Tibial nerve (tissue), 4 donors: ENCODE measurements at regions not wholly inside any gene's neighbourhood (a gene's known extent, or its start where the extent isn't known, plus 50 kb on each side); places are given as distances from the start of the nearest gene placed in this dataset.

ENCODE experiments used
- DNase-seq, 2 donors: peaks; one replicate each; pipeline ENCODE4 v3.0.0-alpha.2; 2019; ENCODE audit warnings: low spot score in 2 of 2
- H3K27ac ChIP-seq, 4 donors: fragments of 200-600 bp; sonication (generic) in 3 of 4; one replicate each; pipeline ENCODE4 v1.5.1; 2017 to 2019; ENCODE audit warnings: mild to moderate bottlenecking in 1 of 4
- H3K27me3 ChIP-seq, 2 donors: fragments of 200-600 bp; sonication (generic) in 1 of 2; one replicate each; pipeline versions ENCODE4 v1.5.1 to v1.6.0; 2017 to 2019
- H3K36me3 ChIP-seq, 3 donors: fragments of 200-600 bp; sonication (generic); one replicate each; pipeline ENCODE4 v1.5.1; 2018 to 2019
- H3K4me1 ChIP-seq, 4 donors: fragments of 200-600 bp; sonication (generic) in 3 of 4; one replicate each; pipeline ENCODE4 v1.5.1; 2017 to 2019
- H3K4me3 ChIP-seq, 4 donors: fragments of 200-600 bp; sonication (generic) in 3 of 4; one replicate each; pipeline ENCODE4 v1.5.1; 2017 to 2019; ENCODE audit warnings: mild to moderate bottlenecking in 1 of 4, moderate library complexity in 1 of 4
- H3K9me3 ChIP-seq, 4 donors: fragments of 200-600 bp; sonication (generic) in 3 of 4; one replicate each; pipeline ENCODE4 v1.5.1; 2017 to 2019
- EP300 ChIP-seq, 2 donors: sonication (generic); formaldehyde crosslinking; IDR thresholded peaks; one replicate each; pipeline ENCODE4 v1.6.1; 2017; ENCODE audit warnings: antibody characterized with exemption in 2 of 2, mild to moderate bottlenecking in 1 of 2
- POLR2A ChIP-seq, 2 donors: fragments of 450-650 bp; IDR thresholded peaks; one replicate each; pipeline ENCODE4 v1.6.1; 2017; ENCODE audit warnings: antibody characterized with exemption in 2 of 2, mild to moderate bottlenecking in 2 of 2, moderate library complexity in 2 of 2
- WGBS, 2 donors: methylation state at CpG; one replicate each; pipeline ENCODE4 v1.1.5; 2018; 5-methylcytosine and 5-hydroxymethylcytosine counted together
- TF ChIP-seq, protein P1 (sequence below), 5 experiments: fragments of 200-600 bp in 3 of 5; fragments of 450-650 bp in 2 of 5; sonication (generic) in 3 of 5; IDR thresholded peaks; one replicate each; pipeline ENCODE4 v1.5.1; 2016 to 2019; ENCODE audit warnings: antibody characterized with exemption in 5 of 5, mild to moderate bottlenecking in 3 of 5, moderate library complexity in 2 of 5

DNA sequence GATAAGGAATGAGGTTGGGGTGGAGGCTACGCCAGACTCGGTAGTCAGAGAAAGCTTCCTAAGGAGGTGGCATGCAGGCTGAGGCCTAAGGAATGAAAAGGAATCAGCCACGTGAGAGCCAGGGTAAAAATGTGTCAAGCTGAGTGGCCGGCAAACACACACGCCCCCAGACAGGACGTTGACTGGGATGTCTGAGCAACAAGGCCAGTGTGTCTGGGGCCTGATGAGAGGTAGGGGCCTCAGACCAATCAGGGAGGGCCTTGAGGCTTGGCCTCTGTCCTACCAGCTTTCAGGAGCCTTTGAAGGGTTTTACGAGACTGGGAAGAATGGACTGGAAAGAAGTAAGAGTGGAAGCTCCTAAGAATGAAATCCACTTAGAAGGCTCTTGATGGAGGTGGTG, 61.0 kb upstream of the PHACTR2 start:
- no peaks in the 10 kb centered on the region for H3K36me3 ChIP-seq
- no peak overlapping the region for H3K27ac ChIP-seq
- 60 to 68% methylated on average over 7 of the region's 7 CpGs for WGBS, 2 donors

DNA sequence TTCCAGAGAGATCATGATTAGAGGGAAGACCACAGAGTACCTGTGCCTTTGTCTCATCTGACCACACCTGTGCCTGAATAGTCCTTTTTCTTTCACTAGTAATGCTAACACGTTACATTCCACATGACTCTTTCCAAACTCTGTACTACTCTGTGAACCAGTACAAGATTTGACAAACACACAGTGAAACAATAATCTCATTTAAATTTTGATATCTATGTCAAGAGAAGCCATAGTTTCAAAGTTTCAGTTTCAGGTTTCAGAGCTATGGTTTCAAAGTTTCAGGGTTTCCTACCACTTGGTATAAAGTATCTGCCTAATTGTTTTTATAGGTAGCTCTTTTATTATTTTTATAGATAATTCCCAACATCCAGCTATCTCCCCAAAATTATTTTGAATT, 62.0 kb upstream of the PHACTR2 start:
- H3K27ac ChIP-seq, result no peak overlapping the region
- no peaks in the 10 kb centered on the region for H3K36me3 ChIP-seq
- 81 to 96% methylated on average over 1 of the region's 1 CpG for WGBS, 2 donors
- TF ChIP-seq POLR2A (IDR thresholded peaks at IDR 0.05), result no peak
- TF ChIP-seq, protein P1, sequence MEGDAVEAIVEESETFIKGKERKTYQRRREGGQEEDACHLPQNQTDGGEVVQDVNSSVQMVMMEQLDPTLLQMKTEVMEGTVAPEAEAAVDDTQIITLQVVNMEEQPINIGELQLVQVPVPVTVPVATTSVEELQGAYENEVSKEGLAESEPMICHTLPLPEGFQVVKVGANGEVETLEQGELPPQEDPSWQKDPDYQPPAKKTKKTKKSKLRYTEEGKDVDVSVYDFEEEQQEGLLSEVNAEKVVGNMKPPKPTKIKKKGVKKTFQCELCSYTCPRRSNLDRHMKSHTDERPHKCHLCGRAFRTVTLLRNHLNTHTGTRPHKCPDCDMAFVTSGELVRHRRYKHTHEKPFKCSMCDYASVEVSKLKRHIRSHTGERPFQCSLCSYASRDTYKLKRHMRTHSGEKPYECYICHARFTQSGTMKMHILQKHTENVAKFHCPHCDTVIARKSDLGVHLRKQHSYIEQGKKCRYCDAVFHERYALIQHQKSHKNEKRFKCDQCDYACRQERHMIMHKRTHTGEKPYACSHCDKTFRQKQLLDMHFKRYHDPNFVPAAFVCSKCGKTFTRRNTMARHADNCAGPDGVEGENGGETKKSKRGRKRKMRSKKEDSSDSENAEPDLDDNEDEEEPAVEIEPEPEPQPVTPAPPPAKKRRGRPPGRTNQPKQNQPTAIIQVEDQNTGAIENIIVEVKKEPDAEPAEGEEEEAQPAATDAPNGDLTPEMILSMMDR (IDR thresholded peaks at IDR 0.05), result no peak
- TF ChIP-seq EP300 (IDR thresholded peaks at IDR 0.05), result no peak
- peaks cover 0 to 11% (median 2%) of the 10 kb centered on the region in 4 donors for H3K4me1 ChIP-seq
- H3K27me3 ChIP-seq, result no peaks in the 10 kb centered on the region
- no peak overlapping the region for H3K4me3 ChIP-seq
- no peaks in the 10 kb centered on the region for H3K9me3 ChIP-seq
- no peak for DNase-seq

More for the DNA sequence above, 61.0 kb upstream of the PHACTR2 start:
- Histone ChIP-seq H3K27me3 (no peaks in the 10 kb centered on the region), H3K4me3 (no peak overlapping the region), H3K4me1 (peaks cover 0 to 12% (median 2%) of the 10 kb centered on the region in 4 donors), H3K9me3 (no peaks in the 10 kb centered on the region)
- no peak for TF ChIP-seq POLR2A (IDR thresholded peaks at IDR 0.05)
- DNase-seq, result no peak

DNA sequence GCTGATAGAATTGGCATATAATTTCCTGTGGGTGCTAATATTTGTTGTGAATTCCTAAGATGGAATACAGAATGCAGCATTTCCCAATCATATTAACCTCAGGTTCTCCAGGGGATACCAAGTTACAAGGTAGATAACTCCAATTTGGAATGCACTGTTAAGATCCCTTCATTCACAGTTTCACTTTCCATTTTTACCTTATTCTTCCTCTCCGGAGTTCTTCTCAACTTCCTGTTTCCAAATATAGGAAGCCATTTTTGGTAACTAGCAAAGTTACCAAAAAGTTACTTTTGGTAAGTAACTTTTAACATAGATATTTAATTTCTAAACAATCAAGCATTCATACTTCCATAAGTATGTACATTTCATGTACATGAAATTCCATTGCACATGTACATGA, 63.5 kb upstream of the PHACTR2 start:
- WGBS, 2 donors, result 49 to 62% methylated on average over 1 of the region's 1 CpG
- Histone ChIP-seq H3K27me3 (no peaks in the 10 kb centered on the region), H3K9me3 (no peaks in the 10 kb centered on the region), H3K4me1 (no peaks in the 10 kb centered on the region), H3K36me3 (no peaks in the 10 kb centered on the region), H3K4me3 (peak overlapping the region in 1 of 4 donors; percentile 7), H3K27ac (no peak overlapping the region)
- DNase-seq, result no peak
- TF ChIP-seq EP300 (IDR thresholded peaks at IDR 0.05) (no peak), POLR2A (IDR thresholded peaks at IDR 0.05) (no peak)
- TF ChIP-seq, protein P1 (IDR thresholded peaks at IDR 0.05), result no peak

DNA sequence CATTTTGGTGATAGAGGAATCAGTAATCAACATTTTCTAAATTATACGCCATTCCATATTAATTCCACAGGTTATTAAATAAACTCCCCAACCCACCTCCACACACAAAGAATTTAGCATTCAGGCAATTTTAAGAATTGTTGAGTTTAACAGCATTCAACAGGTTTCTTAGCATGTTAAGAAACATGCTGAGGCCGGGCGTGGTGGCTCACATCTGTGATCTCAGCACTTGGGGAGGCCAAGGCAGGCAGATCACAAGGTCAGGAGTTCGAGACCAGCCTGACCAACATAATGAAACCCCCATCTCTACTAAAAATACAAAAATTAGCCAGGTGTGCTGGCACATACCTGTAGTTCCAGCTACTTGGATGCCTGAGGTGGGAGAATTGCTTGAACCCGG, 64.0 kb upstream of the PHACTR2 start:
- H3K27me3 ChIP-seq, result no peaks in the 10 kb centered on the region
- H3K4me1 ChIP-seq, result no peaks in the 10 kb centered on the region
- no peaks in the 10 kb centered on the region for H3K9me3 ChIP-seq
- no peaks in the 10 kb centered on the region for H3K36me3 ChIP-seq
- no peak for TF ChIP-seq EP300 (IDR thresholded peaks at IDR 0.05)
- TF ChIP-seq POLR2A (IDR thresholded peaks at IDR 0.05), result no peak
- TF ChIP-seq, protein P1 (IDR thresholded peaks at IDR 0.05), result no peak
- DNase-seq, result no peak
- WGBS, 2 donors, result 97 to 100% methylated on average over 5 of the region's 5 CpGs
- H3K4me3 ChIP-seq, result no peak overlapping the region
- no peak overlapping the region for H3K27ac ChIP-seq

DNA sequence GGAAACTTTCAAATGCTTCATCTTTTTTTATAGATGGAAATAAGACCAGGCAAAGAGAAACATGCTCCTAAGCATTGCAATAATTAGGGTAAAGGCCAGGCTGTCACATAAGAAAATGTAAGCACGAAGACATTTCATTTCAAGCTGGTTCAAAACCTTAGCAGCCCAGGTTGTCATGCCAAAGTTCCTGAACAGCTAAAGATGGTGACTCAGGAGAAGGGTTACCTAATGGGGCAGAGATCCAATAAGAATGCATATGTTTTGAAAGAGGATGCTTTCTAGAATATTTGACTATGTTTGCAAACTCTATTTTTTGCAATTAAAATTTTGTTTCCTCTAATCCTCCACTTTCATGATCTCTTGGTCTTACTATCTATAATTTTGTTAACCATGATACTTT, 65.6 kb upstream of the PHACTR2 start:
- Histone ChIP-seq H3K36me3 (no peaks in the 10 kb centered on the region), H3K27me3 (no peaks in the 10 kb centered on the region), H3K4me3 (no peak overlapping the region), H3K4me1 (peaks cover 0 to 6% (median 0%) of the 10 kb centered on the region in 4 donors), H3K9me3 (no peaks in the 10 kb centered on the region), H3K27ac (no peak overlapping the region)
- 92 to 93% methylated on average over 1 of the region's 1 CpG for WGBS, 2 donors
- TF ChIP-seq POLR2A (IDR thresholded peaks at IDR 0.05) (no peak), EP300 (IDR thresholded peaks at IDR 0.05) (no peak)
- TF ChIP-seq, protein P1 (IDR thresholded peaks at IDR 0.05), result no peak
- no peak for DNase-seq

DNA sequence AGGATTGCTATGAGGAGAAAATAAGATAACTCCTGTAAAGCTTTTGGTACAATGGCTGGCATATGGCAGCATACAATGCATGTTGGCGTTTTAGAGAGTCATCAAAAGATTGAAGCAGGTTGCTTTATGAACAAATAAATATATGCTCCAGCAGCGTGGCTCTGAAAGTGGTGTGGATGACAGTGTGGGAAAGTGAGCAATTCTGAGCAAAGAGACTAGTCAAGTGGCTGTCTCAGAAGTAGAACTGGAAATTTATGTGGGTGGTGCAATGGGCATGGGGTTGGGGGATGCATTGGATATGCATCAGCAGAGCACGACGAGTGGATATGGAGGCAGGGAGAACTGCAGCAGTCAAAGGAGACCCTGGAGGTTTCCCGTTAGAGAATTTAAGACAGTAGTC, 66.2 kb upstream of the PHACTR2 start:
- Histone ChIP-seq H3K27me3 (no peaks in the 10 kb centered on the region), H3K4me3 (no peak overlapping the region), H3K9me3 (no peaks in the 10 kb centered on the region), H3K36me3 (no peaks in the 10 kb centered on the region), H3K27ac (no peak overlapping the region), H3K4me1 (peaks cover 0 to 6% (median 0%) of the 10 kb centered on the region in 4 donors)
- DNase-seq, result no peak
- TF ChIP-seq, protein P1 (IDR thresholded peaks at IDR 0.05), result no peak
- no peak for TF ChIP-seq EP300 (IDR thresholded peaks at IDR 0.05)
- no peak for TF ChIP-seq POLR2A (IDR thresholded peaks at IDR 0.05)
- WGBS, 2 donors, result 93% methylated on average over 5 of the region's 5 CpGs
